ENCODE measurements at regions not wholly inside any gene's neighbourhood (a gene's known extent, or its start where the extent isn't known, plus 50 kb on each side); places are given as distances from the start of the nearest gene placed in this dataset.

DNA sequence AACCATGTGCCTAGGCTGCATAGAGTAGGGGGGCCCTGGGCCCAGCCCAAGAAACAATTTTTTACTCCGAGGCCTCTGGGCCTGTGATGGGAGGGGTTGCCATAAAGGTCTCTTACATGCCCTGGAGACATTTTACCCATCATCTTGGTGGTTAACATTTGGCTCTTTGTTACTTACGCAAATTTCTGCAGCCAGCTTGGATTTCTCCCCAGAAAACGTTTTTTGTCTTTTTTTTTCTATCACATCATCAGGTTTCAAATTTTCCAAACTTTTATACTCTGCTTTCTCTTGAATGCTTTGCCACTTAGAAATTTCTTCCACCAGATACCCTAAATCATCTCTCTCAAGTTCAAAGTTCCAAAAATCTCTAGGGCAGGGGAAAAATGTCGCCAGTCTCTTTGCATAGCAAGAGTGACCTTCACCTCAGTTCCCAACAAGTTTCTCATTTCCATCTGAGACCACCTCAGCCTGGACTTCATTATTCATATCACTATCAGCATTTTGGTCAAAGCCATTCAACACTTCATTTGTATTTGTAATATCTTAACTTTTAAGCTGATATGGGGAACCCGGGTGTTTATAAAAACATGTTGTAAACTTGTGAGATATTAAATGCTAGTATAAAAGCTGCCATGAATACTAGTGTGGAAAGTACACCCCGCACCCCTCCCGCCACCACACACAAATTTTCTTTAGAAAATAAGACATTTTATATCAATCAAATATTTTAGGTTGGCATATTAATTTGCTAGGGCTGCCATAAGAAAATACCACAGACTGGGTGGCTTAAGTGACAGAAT is 56.0 kb upstream of the PLSCR4 start:
- Histone ChIP-seq H3F3A (ENCODE audit: insufficient read depth, low read length, poor library complexity, severe bottlenecking) (no peaks in the 10 kb centered on the region), H3K36me3 (ENCODE audit: insufficient read depth, low read length) (no peaks in the 10 kb centered on the region), H3K9me2 (ENCODE audit: insufficient read depth, low read length) (no peaks in the 10 kb centered on the region), H3K4me3 (ENCODE audit: low read length) (no peak overlapping the region), H3K9me3 (ENCODE audit: low read length) (no peaks in the 10 kb centered on the region), H3K9ac (ENCODE audit: low read length) (no peak overlapping the region), H3K79me2 (replicated peaks; ENCODE audit: insufficient read depth, low read length) (no peaks in the 10 kb centered on the region), H3K27ac (ENCODE audit: low read length) (no peak overlapping the region), H4K20me1 (ENCODE audit: insufficient read depth) (no peaks in the 10 kb centered on the region), H2AFZ (ENCODE audit: low read depth, low read length) (no peak overlapping the region), H3K27me3 (ENCODE audit: insufficient read depth, low read depth, low read length) (no peaks in the 10 kb centered on the region), H3K4me2 (ENCODE audit: low read length) (no peak overlapping the region)
- TF ChIP-seq, protein P1, sequence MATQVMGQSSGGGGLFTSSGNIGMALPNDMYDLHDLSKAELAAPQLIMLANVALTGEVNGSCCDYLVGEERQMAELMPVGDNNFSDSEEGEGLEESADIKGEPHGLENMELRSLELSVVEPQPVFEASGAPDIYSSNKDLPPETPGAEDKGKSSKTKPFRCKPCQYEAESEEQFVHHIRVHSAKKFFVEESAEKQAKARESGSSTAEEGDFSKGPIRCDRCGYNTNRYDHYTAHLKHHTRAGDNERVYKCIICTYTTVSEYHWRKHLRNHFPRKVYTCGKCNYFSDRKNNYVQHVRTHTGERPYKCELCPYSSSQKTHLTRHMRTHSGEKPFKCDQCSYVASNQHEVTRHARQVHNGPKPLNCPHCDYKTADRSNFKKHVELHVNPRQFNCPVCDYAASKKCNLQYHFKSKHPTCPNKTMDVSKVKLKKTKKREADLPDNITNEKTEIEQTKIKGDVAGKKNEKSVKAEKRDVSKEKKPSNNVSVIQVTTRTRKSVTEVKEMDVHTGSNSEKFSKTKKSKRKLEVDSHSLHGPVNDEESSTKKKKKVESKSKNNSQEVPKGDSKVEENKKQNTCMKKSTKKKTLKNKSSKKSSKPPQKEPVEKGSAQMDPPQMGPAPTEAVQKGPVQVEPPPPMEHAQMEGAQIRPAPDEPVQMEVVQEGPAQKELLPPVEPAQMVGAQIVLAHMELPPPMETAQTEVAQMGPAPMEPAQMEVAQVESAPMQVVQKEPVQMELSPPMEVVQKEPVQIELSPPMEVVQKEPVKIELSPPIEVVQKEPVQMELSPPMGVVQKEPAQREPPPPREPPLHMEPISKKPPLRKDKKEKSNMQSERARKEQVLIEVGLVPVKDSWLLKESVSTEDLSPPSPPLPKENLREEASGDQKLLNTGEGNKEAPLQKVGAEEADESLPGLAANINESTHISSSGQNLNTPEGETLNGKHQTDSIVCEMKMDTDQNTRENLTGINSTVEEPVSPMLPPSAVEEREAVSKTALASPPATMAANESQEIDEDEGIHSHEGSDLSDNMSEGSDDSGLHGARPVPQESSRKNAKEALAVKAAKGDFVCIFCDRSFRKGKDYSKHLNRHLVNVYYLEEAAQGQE (IDR thresholded peaks at IDR 0.05; ENCODE audit: borderline replicate concordance): no peak
- no peak for TF ChIP-seq TAF1 (IDR thresholded peaks at IDR 0.05; ENCODE audit: low read depth)
- TF ChIP-seq SMC3 (conservative IDR thresholded peaks at IDR 0.05; ENCODE audit: poor library complexity): no peak
- no peak for TF ChIP-seq EZH2 (IDR thresholded peaks at IDR 0.05; ENCODE audit: borderline replicate concordance, insufficient read depth, low read length, poor library complexity, severe bottlenecking)
- TF ChIP-seq, protein P2, sequence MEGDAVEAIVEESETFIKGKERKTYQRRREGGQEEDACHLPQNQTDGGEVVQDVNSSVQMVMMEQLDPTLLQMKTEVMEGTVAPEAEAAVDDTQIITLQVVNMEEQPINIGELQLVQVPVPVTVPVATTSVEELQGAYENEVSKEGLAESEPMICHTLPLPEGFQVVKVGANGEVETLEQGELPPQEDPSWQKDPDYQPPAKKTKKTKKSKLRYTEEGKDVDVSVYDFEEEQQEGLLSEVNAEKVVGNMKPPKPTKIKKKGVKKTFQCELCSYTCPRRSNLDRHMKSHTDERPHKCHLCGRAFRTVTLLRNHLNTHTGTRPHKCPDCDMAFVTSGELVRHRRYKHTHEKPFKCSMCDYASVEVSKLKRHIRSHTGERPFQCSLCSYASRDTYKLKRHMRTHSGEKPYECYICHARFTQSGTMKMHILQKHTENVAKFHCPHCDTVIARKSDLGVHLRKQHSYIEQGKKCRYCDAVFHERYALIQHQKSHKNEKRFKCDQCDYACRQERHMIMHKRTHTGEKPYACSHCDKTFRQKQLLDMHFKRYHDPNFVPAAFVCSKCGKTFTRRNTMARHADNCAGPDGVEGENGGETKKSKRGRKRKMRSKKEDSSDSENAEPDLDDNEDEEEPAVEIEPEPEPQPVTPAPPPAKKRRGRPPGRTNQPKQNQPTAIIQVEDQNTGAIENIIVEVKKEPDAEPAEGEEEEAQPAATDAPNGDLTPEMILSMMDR (IDR thresholded peaks at IDR 0.05; ENCODE audit: poor library complexity, severe bottlenecking): no peak
- TF ChIP-seq RAD21 (conservative IDR thresholded peaks at IDR 0.05): no peak
- no peak for TF ChIP-seq MXI1 (conservative IDR thresholded peaks at IDR 0.05; ENCODE audit: poor library complexity, severe bottlenecking)

DNA sequence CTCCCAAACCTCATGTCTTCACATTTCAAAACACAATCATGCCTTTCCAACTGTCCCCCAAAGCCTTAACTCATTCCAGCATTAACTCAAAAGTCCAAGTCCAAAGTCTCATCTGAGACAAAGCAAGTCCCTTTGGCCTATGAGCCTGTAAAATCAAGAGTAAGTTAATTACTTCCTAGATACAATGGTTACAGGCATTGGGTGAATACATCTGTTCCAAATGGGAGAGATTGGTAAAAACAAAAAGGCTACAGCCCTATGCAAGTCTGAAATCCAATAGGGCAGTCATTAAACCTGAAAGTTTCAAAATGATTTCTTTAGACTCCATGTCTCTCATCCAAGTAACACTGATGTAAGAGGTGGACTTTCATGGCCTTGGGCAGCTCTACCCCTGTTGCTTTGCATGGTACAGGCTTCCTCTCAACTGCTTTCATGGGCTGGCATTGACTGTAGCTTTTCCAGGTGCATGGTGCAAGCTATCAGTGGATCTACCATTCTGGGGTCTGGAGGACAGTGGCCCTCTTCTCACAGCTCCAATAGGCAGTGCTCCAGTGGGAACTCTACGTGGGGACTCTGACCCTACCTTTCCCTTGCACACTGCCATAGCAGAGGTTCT is 55.0 kb upstream of the PLSCR4 start:
- Histone ChIP-seq H3K9me2 (ENCODE audit: insufficient read depth, low read length) (no peaks in the 10 kb centered on the region), H3K4me2 (ENCODE audit: low read length) (no peak overlapping the region), H3K36me3 (ENCODE audit: insufficient read depth, low read length) (no peaks in the 10 kb centered on the region), H3K4me3 (ENCODE audit: low read length) (no peak overlapping the region), H2AFZ (ENCODE audit: low read depth, low read length) (no peak overlapping the region), H3K9me3 (ENCODE audit: low read length) (no peaks in the 10 kb centered on the region), H3K27me3 (ENCODE audit: insufficient read depth, low read depth, low read length) (no peaks in the 10 kb centered on the region), H3F3A (ENCODE audit: insufficient read depth, low read length, poor library complexity, severe bottlenecking) (no peaks in the 10 kb centered on the region), H3K27ac (ENCODE audit: low read length) (no peak overlapping the region), H3K79me2 (replicated peaks; ENCODE audit: insufficient read depth, low read length) (no peaks in the 10 kb centered on the region), H4K20me1 (ENCODE audit: insufficient read depth) (no peaks in the 10 kb centered on the region), H3K9ac (ENCODE audit: low read length) (no peak overlapping the region)
- no peak for TF ChIP-seq TAF1 (IDR thresholded peaks at IDR 0.05; ENCODE audit: low read depth)
- TF ChIP-seq, protein P2 (IDR thresholded peaks at IDR 0.05; ENCODE audit: poor library complexity, severe bottlenecking): no peak
- no peak for TF ChIP-seq SMC3 (conservative IDR thresholded peaks at IDR 0.05; ENCODE audit: poor library complexity)
- no peak for TF ChIP-seq MXI1 (conservative IDR thresholded peaks at IDR 0.05; ENCODE audit: poor library complexity, severe bottlenecking)
- TF ChIP-seq, protein P1 (IDR thresholded peaks at IDR 0.05; ENCODE audit: borderline replicate concordance): no peak
- TF ChIP-seq EP300 (conservative IDR thresholded peaks at IDR 0.05; ENCODE audit: poor library complexity, severe bottlenecking): no peak
- TF ChIP-seq EZH2 (IDR thresholded peaks at IDR 0.05; ENCODE audit: borderline replicate concordance, insufficient read depth, low read length, poor library complexity, severe bottlenecking): no peak
- TF ChIP-seq RAD21 (conservative IDR thresholded peaks at IDR 0.05): no peak
- TF ChIP-seq POLR2AphosphoS5 (IDR thresholded peaks at IDR 0.05): no peak

All from neural cell (in vitro differentiated cells).